ENCODE measurements at regions not wholly inside any gene's neighbourhood (a gene's known extent, or its start where the extent isn't known, plus 50 kb on each side); places are given as distances from the start of the nearest gene placed in this dataset.
"Not testable (repeated sequence)": the region's sequence is repeated elsewhere in the genome, so short reads cannot be mapped to it uniquely, and the experiment has no call there.

GRCh38 chr3:112765531-112765930 is 81.1 kb downstream of the CD200R1L start:
- no peak for DNase-seq

GRCh38 chr3:112763258-112763657 is 83.4 kb downstream of the CD200R1L start:
- no peak for DNase-seq

GRCh38 chr3:112761062-112761638 is 85.5 kb downstream of the CD200R1L start:
- no peak for DNase-seq

DNA sequence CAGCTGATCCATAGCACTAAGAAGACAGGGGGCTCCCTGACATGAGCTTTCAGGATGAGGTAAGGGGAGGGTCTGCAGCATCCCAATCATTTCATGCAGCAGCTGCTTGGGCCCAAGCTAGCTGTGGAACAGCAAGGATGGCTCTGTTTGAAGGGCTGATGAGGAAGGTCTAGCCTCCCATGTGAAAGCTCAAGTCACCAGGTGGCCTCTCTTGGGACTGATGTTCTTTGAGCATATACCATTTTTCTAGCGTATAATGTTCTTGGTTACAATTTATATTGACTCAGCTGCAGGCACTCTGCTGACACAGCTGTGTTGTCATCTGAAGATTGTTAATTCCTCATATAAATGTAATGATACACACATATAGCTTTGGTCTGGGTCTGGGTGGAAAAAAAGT is 87.0 kb downstream of the CD200R1L start:
- no peak for DNase-seq

GRCh38 chr3:112759210-112759609 is 87.5 kb downstream of the CD200R1L start:
- no peak for DNase-seq

GRCh38 chr3:112757197-112757596 is 89.5 kb downstream of the CD200R1L start:
- no peak for DNase-seq

GRCh38 chr3:112755845-112756613 is 90.6 kb downstream of the CD200R1L start:
- DNase-seq, result no peak

DNA sequence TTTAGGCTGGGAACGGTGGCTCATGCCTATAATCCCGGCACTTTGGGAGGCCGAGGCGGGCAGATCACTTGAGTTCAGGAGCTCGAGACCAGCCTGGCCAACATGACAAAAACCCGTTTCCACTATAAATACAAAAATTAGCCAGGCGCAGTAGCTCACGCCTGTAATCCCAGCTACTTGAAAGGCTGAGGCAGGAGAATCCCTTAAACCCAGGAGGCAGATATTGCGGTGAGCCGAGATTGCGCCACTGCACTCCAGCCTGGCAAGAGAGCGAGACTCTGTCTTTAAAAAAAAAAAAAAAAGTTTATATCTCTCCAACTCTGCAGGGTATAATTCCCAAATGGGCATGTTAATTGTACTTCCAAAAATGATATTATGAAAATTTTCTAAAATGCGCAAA is 91.6 kb downstream of the CD200R1L start:
- not testable (repeated sequence) for DNase-seq

DNA sequence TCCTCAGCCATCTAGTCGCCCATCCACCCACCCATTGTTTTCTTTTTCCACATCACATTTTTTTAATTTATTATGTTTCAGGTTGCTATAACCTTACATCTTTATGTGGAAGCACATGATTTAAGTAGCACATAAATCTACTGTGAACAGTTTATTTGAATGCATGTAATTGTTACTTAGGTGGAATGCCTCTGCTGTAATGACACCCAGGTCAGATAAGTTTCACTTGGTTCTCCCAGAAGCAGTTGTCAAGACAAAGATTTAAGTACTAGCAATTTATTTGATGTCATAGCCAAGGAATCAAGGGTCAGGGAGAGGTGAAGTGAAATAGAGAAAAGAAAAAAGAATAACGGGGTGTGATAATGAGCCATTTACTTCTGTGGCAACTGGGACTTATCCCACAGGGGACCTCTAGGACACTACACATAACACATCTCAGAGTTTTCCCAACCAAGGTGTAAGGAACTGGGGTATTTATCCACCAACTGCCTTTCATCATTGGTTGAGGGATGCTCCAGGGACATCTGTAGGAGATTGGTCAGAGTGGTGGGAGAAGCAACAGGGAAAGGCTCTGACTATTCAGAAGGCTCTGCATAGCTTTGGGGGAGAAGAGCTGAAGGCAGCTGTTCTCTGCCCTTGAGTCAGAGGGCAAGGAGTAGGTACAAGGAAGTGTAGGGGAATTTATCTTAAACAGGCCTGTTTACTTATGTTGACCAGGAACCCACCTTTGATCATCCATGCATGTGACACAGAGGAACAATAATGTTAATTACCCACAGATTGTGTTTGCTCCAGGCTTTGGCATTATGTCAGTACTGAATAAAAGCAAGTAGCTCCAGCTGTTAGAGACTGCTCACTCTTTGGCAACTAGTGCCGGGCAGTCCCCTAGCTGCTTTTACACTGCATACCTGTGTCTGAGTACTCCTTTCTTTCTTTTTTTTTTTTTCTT is 94.8 kb downstream of the CD200R1L start:
- no peak for DNase-seq

GRCh38 chr3:112751061-112751460 is 95.6 kb downstream of the CD200R1L start:
- DNase-seq, result no peak

GRCh38 chr3:112747624-112748023 is 99.0 kb downstream of the CD200R1L start:
- DNase-seq, result no peak

DNA sequence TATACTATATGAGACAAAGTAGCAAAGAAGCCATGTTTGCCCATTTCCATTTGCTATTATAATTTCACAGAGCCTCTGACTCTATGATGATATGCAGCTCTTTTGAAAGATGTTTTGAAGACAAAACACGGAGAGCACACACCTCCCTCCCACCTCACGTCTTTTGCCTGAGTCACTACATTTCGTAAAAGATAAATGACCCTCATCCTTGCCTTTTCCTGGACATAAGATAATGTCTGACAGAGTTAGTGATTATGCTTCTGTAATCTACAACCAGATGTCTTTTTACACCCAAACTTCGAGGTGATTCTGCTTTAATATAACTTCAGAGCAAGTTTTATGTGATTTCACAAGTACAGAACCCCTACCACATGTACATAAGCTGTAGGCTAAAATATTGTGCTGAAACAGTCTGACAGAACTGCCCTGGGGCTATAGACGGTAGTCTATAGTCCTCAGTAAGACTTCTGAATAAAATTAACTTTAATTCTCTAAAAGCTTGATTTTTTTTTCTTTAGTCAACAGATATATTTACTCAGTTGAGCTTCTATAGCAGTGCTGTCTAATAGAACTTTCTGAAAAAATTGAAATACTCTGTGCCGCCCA is 99.9 kb downstream of the CD200R1L start:
- no peak for DNase-seq

- DNase-seq, result no peak
These were observed 101.0 kb downstream of the CD200R1L start for GRCh38 chr3:112745567-112746248.

- DNase-seq, result no peak
These were observed 101.7 kb downstream of the CD200R1L start for GRCh38 chr3:112744825-112745566.

GRCh38 chr3:112744106-112744505 is 102.6 kb downstream of the CD200R1L start:
- no peak for DNase-seq

DNA sequence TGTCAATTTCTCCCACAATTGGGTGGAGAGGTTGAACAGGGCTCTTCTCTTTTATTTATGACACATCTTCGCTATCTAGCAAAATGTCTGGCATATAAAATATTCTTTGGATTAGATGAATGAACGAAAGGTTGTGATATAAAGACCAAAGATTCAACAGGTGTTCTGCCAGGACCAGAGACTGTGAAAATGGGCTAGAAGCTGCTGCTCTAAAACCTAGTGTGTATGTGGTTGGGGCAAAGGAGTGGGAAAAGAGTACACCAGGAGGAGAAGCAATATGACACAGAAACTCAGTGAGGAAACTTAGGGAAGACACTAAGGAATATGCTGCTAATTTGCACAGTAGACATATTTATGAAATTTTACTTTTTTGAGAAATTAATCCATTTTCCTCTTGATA is 102.0 kb upstream of the CCDC80 start:
- no peak for DNase-seq

GRCh38 chr3:112741983-112742382 is 101.0 kb upstream of the CCDC80 start:
- no peak for DNase-seq

- no peak for DNase-seq
These were observed 99.9 kb upstream of the CCDC80 start for GRCh38 chr3:112740835-112741234.

- no peak for DNase-seq
These were observed 98.5 kb upstream of the CCDC80 start for GRCh38 chr3:112739252-112739965.

- DNase-seq, result no peak
These were observed 97.4 kb upstream of the CCDC80 start for GRCh38 chr3:112738366-112738765.

Measured in activated gamma-delta T cell treated with Interleukin-2 at 50 U/mL for 16 hours (primary cell).